H9 (cell line): ENCODE measurements at regions not wholly inside any gene's neighbourhood (a gene's known extent, or its start where the extent isn't known, plus 50 kb on each side); places are given as distances from the start of the nearest gene placed in this dataset.

ENCODE experiments used
- DNase-seq: peaks from one replicate; pipeline ENCODE4 v3.0.0-alpha.2; 2017
- H2AFZ ChIP-seq: one replicate; pipeline ENCODE4 v1.6.1; 2013; ENCODE audit warnings: mild to moderate bottlenecking, low read length, control low read depth, moderate library complexity
- H2AK5ac ChIP-seq: 2 replicates; pipeline ENCODE4 v1.6.1; 2013; ENCODE audit warnings: low read length, control low read depth, mixed read lengths; ENCODE audit not compliant: insufficient read length
- H2BK120ac ChIP-seq: one replicate; pipeline ENCODE4 v1.6.1; 2013; ENCODE audit warnings: low read depth, mild to moderate bottlenecking, low read length, control low read depth, inconsistent platforms; ENCODE audit not compliant: poor library complexity, severe bottlenecking
- H2BK12ac ChIP-seq: 2 replicates; pipeline ENCODE4 v1.6.1; 2013; ENCODE audit warnings: low read length, control low read depth, mixed read lengths, low read depth; ENCODE audit not compliant: insufficient read length
- H2BK15ac ChIP-seq: 2 replicates; pipeline ENCODE4 v1.6.1; 2013; ENCODE audit warnings: low read depth, low read length, control low read depth
- H2BK20ac ChIP-seq: one replicate; pipeline ENCODE4 v1.6.1; 2013; ENCODE audit warnings: low read depth, mild to moderate bottlenecking, low read length, control low read depth, inconsistent platforms; ENCODE audit not compliant: poor library complexity, severe bottlenecking
- H2BK5ac ChIP-seq: 2 replicates; pipeline ENCODE4 v1.6.1; 2013; ENCODE audit warnings: low read length, control low read depth, mixed read lengths; ENCODE audit not compliant: insufficient read length
- H3K14ac ChIP-seq: 2 replicates; pipeline ENCODE4 v1.6.1; 2013; ENCODE audit warnings: low read length, control low read depth; ENCODE audit not compliant: insufficient read depth
- H3K18ac ChIP-seq: 2 replicates; pipeline ENCODE4 v1.6.1; 2013; ENCODE audit warnings: low read depth, mild to moderate bottlenecking, mixed read lengths, low read length, control low read depth; ENCODE audit not compliant: insufficient read length
- H3K23ac ChIP-seq: 2 replicates; pipeline ENCODE4 v1.6.1; 2013; ENCODE audit warnings: low read length, control low read depth, mixed read lengths, low read depth; ENCODE audit not compliant: insufficient read length
- H3K23me2 ChIP-seq: 2 replicates; pipeline ENCODE4 v1.6.1; 2013; ENCODE audit warnings: low read depth, mild to moderate bottlenecking, mixed read lengths, low read length, control low read depth; ENCODE audit not compliant: insufficient read length, poor library complexity, severe bottlenecking
- H3K27ac ChIP-seq: 2 replicates; pipeline ENCODE4 v1.5.1; 2013; ENCODE audit warnings: low read length, control low read depth, mixed read lengths, low read depth; ENCODE audit not compliant: insufficient read length
- H3K27me3 ChIP-seq: 2 replicates; pipeline ENCODE4 v1.6.1; 2013; ENCODE audit warnings: low read length, control low read depth, inconsistent platforms; ENCODE audit not compliant: insufficient read depth
- H3K4ac ChIP-seq: 2 replicates; pipeline ENCODE4 v1.6.1; 2013; ENCODE audit warnings: low read depth, mild to moderate bottlenecking, control low read depth, inconsistent platforms, low read length, moderate library complexity
- H3K4me1 ChIP-seq: 2 replicates; pipeline ENCODE4 v1.6.1; 2013; ENCODE audit warnings: low read length, control low read depth, inconsistent platforms; ENCODE audit not compliant: insufficient read depth
- H3K4me2 ChIP-seq: 2 replicates; pipeline ENCODE4 v1.6.1; 2013; ENCODE audit warnings: low read length, control low read depth, mixed read lengths; ENCODE audit not compliant: insufficient read length, insufficient read depth
- H3K56ac ChIP-seq: 2 replicates; pipeline ENCODE4 v1.6.1; 2013; ENCODE audit warnings: low read depth, mild to moderate bottlenecking, mixed read lengths, low read length, control low read depth; ENCODE audit not compliant: insufficient read length
- H3K79me1 ChIP-seq: 2 replicates; pipeline ENCODE4 v1.6.1; 2013; ENCODE audit warnings: low read depth, mild to moderate bottlenecking, moderate library complexity, low read length, control low read depth, inconsistent platforms; ENCODE audit not compliant: insufficient read depth, poor library complexity, severe bottlenecking
- H3K79me2 ChIP-seq: 2 replicates; pipeline ENCODE4 v1.6.1; 2013; ENCODE audit warnings: low read length, control low read depth, inconsistent platforms; ENCODE audit not compliant: insufficient read depth
- H3K9ac ChIP-seq: 2 replicates; pipeline ENCODE4 v1.6.1; 2013; ENCODE audit warnings: low read length, control low read depth, mixed read lengths; ENCODE audit not compliant: insufficient read length; ENCODE audit errors: extremely low read depth
- H3K9me3 ChIP-seq: one replicate; pipeline ENCODE4 v1.6.1; 2013; ENCODE audit warnings: low read depth, low read length, inconsistent platforms; ENCODE audit not compliant: control insufficient read depth
- H3T11ph ChIP-seq: one replicate; pipeline ENCODE4 v1.6.1; 2013; ENCODE audit warnings: mild to moderate bottlenecking, low read length, control low read depth, inconsistent platforms
- H4K20me1 ChIP-seq: one replicate; pipeline ENCODE4 v1.6.1; 2013; ENCODE audit not compliant: control insufficient read depth, insufficient read length, insufficient read depth
- H4K5ac ChIP-seq: 2 replicates; pipeline ENCODE4 v1.6.1; 2013; ENCODE audit warnings: low read depth, mild to moderate bottlenecking, mixed read lengths, low read length, control low read depth; ENCODE audit not compliant: insufficient read length
- H4K8ac ChIP-seq: replicated peaks from 2 replicates; pipeline ENCODE4 v1.6.1; 2013; ENCODE audit warnings: low read length, control low read depth, mixed read lengths, low read depth; ENCODE audit not compliant: insufficient read length
- H4K91ac ChIP-seq: 2 replicates; pipeline ENCODE4 v1.6.1; 2013; ENCODE audit warnings: low read depth, mild to moderate bottlenecking, moderate library complexity, mixed read lengths, low read length, control low read depth; ENCODE audit not compliant: insufficient read length
- H3K27ac Mint-ChIP-seq, 3 experiments: 2 replicates in 2 of 3; 3 replicates in 1 of 3; pipeline ENCODE4 v1.8.0; 2020 to 2021; ENCODE audit warnings: mixed read lengths in 3 of 3, mild to moderate bottlenecking in 1 of 3, moderate library complexity in 1 of 3
- H3K27me3 Mint-ChIP-seq: 2 replicates; pipeline ENCODE4 v1.8.0; 2021; ENCODE audit warnings: low read depth, mild to moderate bottlenecking, moderate library complexity, mixed read lengths
- H3K36me3 Mint-ChIP-seq, 3 experiments: 2 replicates in 2 of 3; 3 replicates in 1 of 3; pipeline ENCODE4 v1.8.0; 2020 to 2021; ENCODE audit warnings: low read depth in 3 of 3, mixed read lengths in 3 of 3; ENCODE audit not compliant: insufficient read depth in 1 of 3
- H3K4me1 Mint-ChIP-seq, 2 experiments: 2 replicates each; pipeline ENCODE4 v1.8.0; 2020; ENCODE audit warnings: mixed read lengths in 2 of 2
- H3K4me3 Mint-ChIP-seq, 2 experiments: 2 replicates in 1 of 2; 3 replicates in 1 of 2; pipeline ENCODE4 v1.8.0; 2020 to 2021; ENCODE audit warnings: mild to moderate bottlenecking in 2 of 2, mixed read lengths in 2 of 2, moderate library complexity in 1 of 2
- H3K9me3 Mint-ChIP-seq, 2 experiments: 2 replicates in 1 of 2; 3 replicates in 1 of 2; pipeline ENCODE4 v1.8.0; 2020; ENCODE audit warnings: mild to moderate bottlenecking in 2 of 2, mixed read lengths in 2 of 2, moderate library complexity in 1 of 2
- TF ChIP-seq, protein P1 (sequence below): fragments of 200-600 bp; sonication (generic); conservative IDR thresholded peaks from 3 replicates; pipeline ENCODE4 v1.8.0; 2021; ENCODE audit warnings: antibody characterized with exemption, mild to moderate bottlenecking

DNA sequence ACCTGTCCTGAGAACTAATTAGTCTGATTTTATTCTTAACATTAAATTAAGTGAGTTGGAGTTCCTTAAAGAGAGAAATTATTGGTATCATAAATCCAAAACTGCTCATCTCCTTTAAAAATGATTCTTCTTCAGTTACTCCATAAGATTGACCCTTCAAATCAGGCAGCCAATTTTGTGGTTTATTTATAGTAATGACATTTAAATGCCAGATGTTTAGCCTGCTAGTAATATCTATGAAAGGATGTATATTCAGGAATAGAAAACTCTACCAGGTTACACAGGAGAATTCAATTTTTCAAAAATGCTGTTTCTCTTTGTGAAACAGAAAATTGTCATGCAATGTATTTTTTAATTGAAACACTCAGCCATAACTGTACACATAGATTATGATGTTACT lies 457.8 kb upstream of the ROBO2 start:
- Histone ChIP-seq H4K8ac (no peak overlapping the region), H3K4me1 (no peaks in the 10 kb centered on the region), H2BK12ac (no peak overlapping the region), H3K56ac (no peak overlapping the region), H3K9ac (no peak overlapping the region), H2AFZ (no peak overlapping the region), H3K79me2 (no peaks in the 10 kb centered on the region), H2BK15ac (no peak overlapping the region), H3K23ac (no peak overlapping the region), H3K14ac (no peak overlapping the region), H3K4me2 (no peak overlapping the region), H3K18ac (no peak overlapping the region), H3K27me3 (no peaks in the 10 kb centered on the region), H3K4ac (no peak overlapping the region), H2BK120ac (no peak overlapping the region), H3K27ac (no peak overlapping the region), H3K79me1 (no peaks in the 10 kb centered on the region), H2AK5ac (no peak overlapping the region), H2BK5ac (no peak overlapping the region), H3T11ph (no peak overlapping the region), H4K20me1 (no peaks in the 10 kb centered on the region), H2BK20ac (no peak overlapping the region), H4K5ac (no peak overlapping the region), H3K9me3 (no peaks in the 10 kb centered on the region), H3K23me2 (no peaks in the 10 kb centered on the region), H4K91ac (no peak overlapping the region)
- Mint-ChIP-seq H3K36me3 (no peaks in the 10 kb centered on the region), H3K4me1 (no peaks in the 10 kb centered on the region), H3K4me3 (no peak overlapping the region), H3K27ac (no peak overlapping the region), H3K9me3 (no peaks in the 10 kb centered on the region), H3K27me3 (no peaks in the 10 kb centered on the region)
- DNase-seq = no peak
- TF ChIP-seq, protein P1, sequence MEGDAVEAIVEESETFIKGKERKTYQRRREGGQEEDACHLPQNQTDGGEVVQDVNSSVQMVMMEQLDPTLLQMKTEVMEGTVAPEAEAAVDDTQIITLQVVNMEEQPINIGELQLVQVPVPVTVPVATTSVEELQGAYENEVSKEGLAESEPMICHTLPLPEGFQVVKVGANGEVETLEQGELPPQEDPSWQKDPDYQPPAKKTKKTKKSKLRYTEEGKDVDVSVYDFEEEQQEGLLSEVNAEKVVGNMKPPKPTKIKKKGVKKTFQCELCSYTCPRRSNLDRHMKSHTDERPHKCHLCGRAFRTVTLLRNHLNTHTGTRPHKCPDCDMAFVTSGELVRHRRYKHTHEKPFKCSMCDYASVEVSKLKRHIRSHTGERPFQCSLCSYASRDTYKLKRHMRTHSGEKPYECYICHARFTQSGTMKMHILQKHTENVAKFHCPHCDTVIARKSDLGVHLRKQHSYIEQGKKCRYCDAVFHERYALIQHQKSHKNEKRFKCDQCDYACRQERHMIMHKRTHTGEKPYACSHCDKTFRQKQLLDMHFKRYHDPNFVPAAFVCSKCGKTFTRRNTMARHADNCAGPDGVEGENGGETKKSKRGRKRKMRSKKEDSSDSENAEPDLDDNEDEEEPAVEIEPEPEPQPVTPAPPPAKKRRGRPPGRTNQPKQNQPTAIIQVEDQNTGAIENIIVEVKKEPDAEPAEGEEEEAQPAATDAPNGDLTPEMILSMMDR = no peak
